ENCODE measurements at regions not wholly inside any gene's neighbourhood (a gene's known extent, or its start where the extent isn't known, plus 50 kb on each side); places are given as distances from the start of the nearest gene placed in this dataset.

DNA sequence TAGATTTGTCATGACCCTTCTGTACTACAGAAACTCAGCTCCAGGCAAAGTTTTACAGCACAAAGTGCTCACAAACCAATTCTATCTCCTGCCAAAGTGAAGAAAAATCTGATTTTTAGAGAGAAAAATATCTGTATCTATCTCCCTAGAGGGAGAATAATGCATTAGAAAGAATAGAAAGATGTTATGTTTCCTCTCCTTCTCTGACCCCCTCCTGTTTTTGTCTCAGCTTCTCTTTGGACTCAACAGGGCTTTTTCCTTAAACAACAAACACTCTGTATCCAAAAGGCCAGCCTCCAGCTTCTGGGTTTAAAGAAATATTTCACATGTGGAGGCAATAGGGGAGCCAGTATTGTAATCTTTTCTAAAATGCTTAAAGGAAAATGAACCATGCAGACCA lies 627.4 kb downstream of the REEP3 start:
- ATAC-seq: no peak
- no peak overlapping the region for H2AFZ ChIP-seq (ENCODE audit: low read length)
- POLR2A ChIA-PET: no interaction called here
- no peaks in the 10 kb centered on the region for H4K20me1 ChIP-seq (ENCODE audit: insufficient read depth, low read length)
- CTCF ChIA-PET (ENCODE audit: low intra/inter-chr PET ratio, low total read pairs): no interaction called here
- no peak for FAIRE-seq
- no peak overlapping the region for H3K4me3 ChIP-seq (replicated peaks in 1 of 3; ENCODE audit: insufficient read depth in 1 of 3, low read depth in 2 of 3, low read length in 3 of 3)
- no peaks in the 10 kb centered on the region for H3K9me3 ChIP-seq (ENCODE audit: low read length)
- H3K4me1 ChIP-seq (ENCODE audit: insufficient read depth, low read length): no peaks in the 10 kb centered on the region
- H3K27me3 ChIP-seq (ENCODE audit: control insufficient read depth in 1 of 2, insufficient read depth in 2 of 2, low read length in 2 of 2): no peaks in the 10 kb centered on the region
- no peaks in the 10 kb centered on the region for H3K79me2 ChIP-seq (ENCODE audit: insufficient read depth, low read length)
- no peak overlapping the region for H3K27ac ChIP-seq (ENCODE audit: extremely low read length, insufficient read depth, low read length)
- H3K9ac ChIP-seq (ENCODE audit: insufficient read depth, low read depth, low read length): no peak overlapping the region
- no TSS peak for BruUV-seq (replicated peaks)
- no peak for DNase-seq (ENCODE audit: low spot score)
- no peak overlapping the region for H3K4me2 ChIP-seq (ENCODE audit: low read depth, low read length)
- in situ Hi-C loops (cut with HindIII; ENCODE audit: extremely low pct_ligation_motif_present, low pct_unique_long_range_greater_than_20kb): no loop called here
- intact Hi-C loops (cut with micrococcal nuclease; ENCODE audit: unreplicated experiment): no loop called here
- H3K36me3 ChIP-seq (replicated peaks in 1 of 2; ENCODE audit: control insufficient read depth in 1 of 2, insufficient read depth in 2 of 2, low read length in 2 of 2): no peaks in the 10 kb centered on the region
- no peak for TF ChIP-seq ZNF367 (CRISPR knock-in tag; IDR thresholded peaks at IDR 0.05; ENCODE audit: borderline replicate concordance)

DNA sequence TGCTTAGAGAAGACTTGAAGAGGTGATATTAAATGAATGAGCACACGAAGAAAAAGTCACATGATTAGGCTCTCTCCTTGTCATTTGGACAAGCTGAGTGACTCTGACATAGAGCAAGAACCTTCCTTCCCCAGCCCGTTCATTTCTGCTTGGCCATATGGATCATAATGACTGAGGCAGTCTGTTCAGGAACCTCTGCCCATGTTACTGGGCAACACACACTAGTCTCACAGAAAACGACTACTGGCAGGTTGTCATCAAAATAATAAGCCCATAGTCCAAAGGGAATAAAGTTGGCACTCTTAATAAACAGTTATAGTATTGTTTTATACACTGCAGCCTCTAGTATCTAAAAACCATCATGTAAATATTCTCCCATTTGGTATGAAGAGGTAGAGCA lies 635.0 kb downstream of the REEP3 start:
- 2% methylated on average over 3 of the region's 3 CpGs for WGBS (ENCODE audit: low lambda C conversion rate)
- Histone ChIP-seq H3K4me1 (ENCODE audit: insufficient read depth, low read length) (no peaks in the 10 kb centered on the region), H3K27ac (ENCODE audit: extremely low read length, insufficient read depth, low read length) (no peak overlapping the region), H3K36me3 (replicated peaks in 1 of 2; ENCODE audit: control insufficient read depth in 1 of 2, insufficient read depth in 2 of 2, low read length in 2 of 2) (no peaks in the 10 kb centered on the region), H3K79me2 (ENCODE audit: insufficient read depth, low read length) (no peaks in the 10 kb centered on the region), H3K27me3 (ENCODE audit: control insufficient read depth in 1 of 2, insufficient read depth in 2 of 2, low read length in 2 of 2) (no peaks in the 10 kb centered on the region), H4K20me1 (ENCODE audit: insufficient read depth, low read length) (no peaks in the 10 kb centered on the region), H2AFZ (ENCODE audit: low read length) (no peak overlapping the region), H3K9ac (ENCODE audit: insufficient read depth, low read depth, low read length) (no peak overlapping the region), H3K9me3 (ENCODE audit: low read length) (no peaks in the 10 kb centered on the region), H3K4me2 (ENCODE audit: low read depth, low read length) (no peak overlapping the region), H3K4me3 (replicated peaks in 1 of 3; ENCODE audit: insufficient read depth in 1 of 3, low read depth in 2 of 3, low read length in 3 of 3) (no peak overlapping the region)
- in situ Hi-C loops (cut with HindIII; ENCODE audit: extremely low pct_ligation_motif_present, low pct_unique_long_range_greater_than_20kb): no loop called here
- intact Hi-C loops (cut with micrococcal nuclease; ENCODE audit: unreplicated experiment): no loop called here
- CTCF ChIA-PET (ENCODE audit: low intra/inter-chr PET ratio, low total read pairs): no interaction called here
- POLR2A ChIA-PET: no interaction called here
- FAIRE-seq (no peak), ATAC-seq (no peak), DNase-seq (ENCODE audit: low spot score) (no peak)
- no TSS peak for BruUV-seq (replicated peaks)
- TF ChIP-seq ZEB1 (IDR thresholded peaks at IDR 0.05; ENCODE audit: insufficient replicate concordance, low read depth): no peak
- TF ChIP-seq NR2F6 (IDR thresholded peaks at IDR 0.05): no peak
- no peak for TF ChIP-seq NR2F6 (CRISPR knock-in tag; IDR thresholded peaks at IDR 0.05)
- no peak for TF ChIP-seq PLRG1 (conservative IDR thresholded peaks at IDR 0.05)
- TF ChIP-seq POGZ (CRISPR knock-in tag; IDR thresholded peaks at IDR 0.05): no peak
- TF ChIP-seq ZNF75D (CRISPR knock-in tag; IDR thresholded peaks at IDR 0.05; ENCODE audit: borderline replicate concordance): no peak
- TF ChIP-seq NPAS2 (CRISPR knock-in tag; IDR thresholded peaks at IDR 0.05; ENCODE audit: borderline replicate concordance): no peak
- TF ChIP-seq HES4 (CRISPR knock-in tag; IDR thresholded peaks at IDR 0.05; ENCODE audit: borderline replicate concordance): no peak
- TF ChIP-seq, protein P1, sequence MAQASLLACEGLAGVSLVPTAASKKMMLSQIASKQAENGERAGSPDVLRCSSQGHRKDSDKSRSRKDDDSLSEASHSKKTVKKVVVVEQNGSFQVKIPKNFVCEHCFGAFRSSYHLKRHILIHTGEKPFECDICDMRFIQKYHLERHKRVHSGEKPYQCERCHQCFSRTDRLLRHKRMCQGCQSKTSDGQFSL (CRISPR knock-in tag; IDR thresholded peaks at IDR 0.05): no peak
- no peak for TF ChIP-seq ZNF878 (CRISPR knock-in tag; IDR thresholded peaks at IDR 0.05)
- TF ChIP-seq WIZ (CRISPR knock-in tag; IDR thresholded peaks at IDR 0.05): no peak
- TF ChIP-seq, protein P2, sequence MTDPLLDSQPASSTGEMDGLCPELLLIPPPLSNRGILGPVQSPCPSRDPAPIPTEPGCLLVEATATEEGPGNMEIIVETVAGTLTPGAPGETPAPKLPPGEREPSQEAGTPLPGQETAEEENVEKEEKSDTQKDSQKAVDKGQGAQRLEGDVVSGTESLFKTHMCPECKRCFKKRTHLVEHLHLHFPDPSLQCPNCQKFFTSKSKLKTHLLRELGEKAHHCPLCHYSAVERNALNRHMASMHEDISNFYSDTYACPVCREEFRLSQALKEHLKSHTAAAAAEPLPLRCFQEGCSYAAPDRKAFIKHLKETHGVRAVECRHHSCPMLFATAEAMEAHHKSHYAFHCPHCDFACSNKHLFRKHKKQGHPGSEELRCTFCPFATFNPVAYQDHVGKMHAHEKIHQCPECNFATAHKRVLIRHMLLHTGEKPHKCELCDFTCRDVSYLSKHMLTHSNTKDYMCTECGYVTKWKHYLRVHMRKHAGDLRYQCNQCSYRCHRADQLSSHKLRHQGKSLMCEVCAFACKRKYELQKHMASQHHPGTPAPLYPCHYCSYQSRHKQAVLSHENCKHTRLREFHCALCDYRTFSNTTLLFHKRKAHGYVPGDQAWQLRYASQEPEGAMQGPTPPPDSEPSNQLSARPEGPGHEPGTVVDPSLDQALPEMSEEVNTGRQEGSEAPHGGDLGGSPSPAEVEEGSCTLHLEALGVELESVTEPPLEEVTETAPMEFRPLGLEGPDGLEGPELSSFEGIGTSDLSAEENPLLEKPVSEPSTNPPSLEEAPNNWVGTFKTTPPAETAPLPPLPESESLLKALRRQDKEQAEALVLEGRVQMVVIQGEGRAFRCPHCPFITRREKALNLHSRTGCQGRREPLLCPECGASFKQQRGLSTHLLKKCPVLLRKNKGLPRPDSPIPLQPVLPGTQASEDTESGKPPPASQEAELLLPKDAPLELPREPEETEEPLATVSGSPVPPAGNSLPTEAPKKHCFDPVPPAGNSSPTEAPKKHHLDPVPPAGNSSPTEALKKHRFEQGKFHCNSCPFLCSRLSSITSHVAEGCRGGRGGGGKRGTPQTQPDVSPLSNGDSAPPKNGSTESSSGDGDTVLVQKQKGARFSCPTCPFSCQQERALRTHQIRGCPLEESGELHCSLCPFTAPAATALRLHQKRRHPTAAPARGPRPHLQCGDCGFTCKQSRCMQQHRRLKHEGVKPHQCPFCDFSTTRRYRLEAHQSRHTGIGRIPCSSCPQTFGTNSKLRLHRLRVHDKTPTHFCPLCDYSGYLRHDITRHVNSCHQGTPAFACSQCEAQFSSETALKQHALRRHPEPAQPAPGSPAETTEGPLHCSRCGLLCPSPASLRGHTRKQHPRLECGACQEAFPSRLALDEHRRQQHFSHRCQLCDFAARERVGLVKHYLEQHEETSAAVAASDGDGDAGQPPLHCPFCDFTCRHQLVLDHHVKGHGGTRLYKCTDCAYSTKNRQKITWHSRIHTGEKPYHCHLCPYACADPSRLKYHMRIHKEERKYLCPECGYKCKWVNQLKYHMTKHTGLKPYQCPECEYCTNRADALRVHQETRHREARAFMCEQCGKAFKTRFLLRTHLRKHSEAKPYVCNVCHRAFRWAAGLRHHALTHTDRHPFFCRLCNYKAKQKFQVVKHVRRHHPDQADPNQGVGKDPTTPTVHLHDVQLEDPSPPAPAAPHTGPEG (CRISPR knock-in tag; IDR thresholded peaks at IDR 0.05): no peak
- no peak for TF ChIP-seq ZNF296 (CRISPR knock-in tag; conservative IDR thresholded peaks at IDR 0.05)

Data from HepG2 (cell line).